ENCODE measurements at regions not wholly inside any gene's neighbourhood (a gene's known extent, or its start where the extent isn't known, plus 50 kb on each side); places are given as distances from the start of the nearest gene placed in this dataset.
"Not testable (repeated sequence)": the region's sequence is repeated elsewhere in the genome, so short reads cannot be mapped to it uniquely, and the experiment has no call there.

DNA sequence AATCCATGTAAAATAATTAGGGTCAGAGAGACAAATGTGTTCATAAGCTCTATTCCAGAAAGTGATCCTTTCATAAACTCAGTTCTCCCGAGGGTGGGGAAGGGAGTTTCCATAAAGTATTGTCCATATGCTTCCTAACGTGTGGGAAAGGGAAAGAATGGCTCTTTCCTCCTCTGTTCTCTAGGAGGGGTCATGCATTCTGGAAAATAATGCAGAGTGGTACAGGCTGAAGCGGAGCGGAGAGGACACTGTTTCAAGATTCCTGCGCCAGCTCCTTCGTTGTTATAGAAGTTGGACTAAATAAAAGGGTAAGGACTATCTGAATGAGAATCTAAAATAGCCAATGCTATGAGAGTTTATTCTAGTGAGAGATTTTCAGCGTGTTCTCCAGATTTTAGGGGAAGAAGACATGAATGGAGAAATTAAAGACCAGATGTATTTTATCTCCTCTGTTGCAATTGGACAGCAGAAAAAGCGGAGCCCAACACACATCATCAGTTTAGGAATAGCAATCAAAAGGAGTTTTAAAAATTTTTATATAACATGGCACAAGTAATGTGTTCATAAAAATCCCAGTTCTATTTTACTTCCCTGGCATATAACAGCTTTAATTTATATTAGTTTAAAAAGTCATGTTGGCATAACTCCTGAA is 166.9 kb upstream of the MPDZ start:
- no peak for DNase-seq (ENCODE audit: low read depth, low spot score)

- no peak for DNase-seq (ENCODE audit: low read depth, low spot score)
Measured at GRCh38 chr9:13445103-13445500, 165.6 kb upstream of the MPDZ start.

DNA sequence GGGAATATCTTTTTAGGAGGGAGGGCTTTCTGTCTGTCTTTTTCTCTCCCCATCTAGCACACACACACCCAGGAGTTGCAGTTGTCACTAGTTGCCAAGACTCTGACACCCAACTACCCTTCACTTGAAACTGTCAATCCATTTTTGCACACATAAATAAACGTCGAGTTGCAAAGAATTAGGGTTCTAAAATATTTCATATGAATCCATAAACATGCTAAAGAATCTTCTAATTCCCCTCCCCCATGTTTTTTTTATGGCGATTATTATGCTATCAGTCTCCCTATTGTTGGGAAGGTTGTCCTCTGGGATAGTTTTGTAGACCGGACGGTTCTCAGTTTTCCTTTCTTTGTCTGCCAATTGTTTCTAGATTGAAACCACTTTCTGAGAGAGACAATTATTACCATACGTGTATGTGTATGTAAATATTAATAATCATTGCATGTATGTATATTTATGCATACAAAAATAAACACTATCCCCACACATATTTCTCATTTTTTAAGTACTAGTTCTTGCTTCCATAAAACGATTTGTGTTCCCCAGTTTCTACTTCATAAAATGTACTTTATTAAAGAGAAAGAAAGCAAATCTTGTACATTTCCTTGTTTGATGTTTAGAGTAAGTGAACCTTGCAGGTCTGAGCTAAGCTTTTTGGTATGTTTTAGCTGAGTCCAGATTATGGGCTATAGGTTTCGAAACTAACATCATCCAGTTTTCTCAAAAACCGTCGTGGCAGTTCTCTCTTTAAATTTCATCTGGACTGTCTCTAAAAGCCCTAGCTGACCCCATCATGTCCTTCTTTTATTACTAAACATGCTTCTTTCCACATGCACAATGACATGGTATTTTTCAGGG is 165.0 kb upstream of the MPDZ start:
- DNase-seq (ENCODE audit: low read depth, low spot score): no peak

DNA sequence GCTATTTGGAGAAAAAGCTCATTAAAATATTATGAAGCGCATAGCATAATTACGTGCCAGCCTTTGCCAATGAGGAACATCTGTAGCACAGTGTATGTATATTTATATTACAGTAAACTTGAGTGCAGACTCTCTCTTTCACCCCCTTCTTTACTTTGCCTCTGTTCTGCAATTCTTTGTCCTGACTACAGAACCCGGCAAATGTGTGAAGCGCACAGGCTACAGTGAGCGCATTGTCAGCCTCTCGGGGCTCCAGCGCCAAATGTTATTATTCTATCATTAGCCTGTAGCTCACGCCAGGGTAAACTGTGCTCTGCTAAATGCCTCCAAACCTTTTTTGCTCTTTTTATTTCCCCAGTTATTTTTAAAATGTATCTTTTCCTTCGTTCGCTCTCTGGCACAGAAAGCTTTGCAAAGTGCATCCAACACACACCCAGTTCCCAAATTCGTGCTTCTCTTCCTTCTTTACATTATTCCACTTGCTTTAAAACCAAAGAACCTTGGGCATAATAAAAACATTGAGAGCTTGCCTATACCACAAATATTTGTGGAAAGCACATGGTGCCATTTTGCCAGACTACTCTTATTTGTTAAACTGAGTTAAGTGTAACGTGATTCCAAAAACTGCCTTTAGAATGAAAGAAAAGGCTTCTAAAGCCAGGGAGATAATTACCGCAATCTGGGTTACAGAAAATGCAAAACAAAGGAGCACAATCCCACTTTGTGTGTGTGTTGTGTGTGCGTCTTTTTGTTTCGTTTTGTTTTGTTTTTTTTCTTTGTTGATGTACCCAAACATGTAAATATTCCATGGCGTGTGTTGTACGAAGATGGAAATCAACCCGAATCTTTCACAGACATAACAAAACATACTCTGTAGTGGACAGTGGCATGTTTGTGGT is 164.1 kb upstream of the MPDZ start:
- peak; percentile 36 for DNase-seq (ENCODE audit: low read depth, low spot score)

- no peak for DNase-seq (ENCODE audit: low read depth, low spot score)
Measured at GRCh38 chr9:13439685-13440476, 160.4 kb upstream of the MPDZ start.

GRCh38 chr9:13437866-13438265 is 158.4 kb upstream of the MPDZ start:
- DNase-seq (ENCODE audit: low read depth, low spot score): no peak

DNA sequence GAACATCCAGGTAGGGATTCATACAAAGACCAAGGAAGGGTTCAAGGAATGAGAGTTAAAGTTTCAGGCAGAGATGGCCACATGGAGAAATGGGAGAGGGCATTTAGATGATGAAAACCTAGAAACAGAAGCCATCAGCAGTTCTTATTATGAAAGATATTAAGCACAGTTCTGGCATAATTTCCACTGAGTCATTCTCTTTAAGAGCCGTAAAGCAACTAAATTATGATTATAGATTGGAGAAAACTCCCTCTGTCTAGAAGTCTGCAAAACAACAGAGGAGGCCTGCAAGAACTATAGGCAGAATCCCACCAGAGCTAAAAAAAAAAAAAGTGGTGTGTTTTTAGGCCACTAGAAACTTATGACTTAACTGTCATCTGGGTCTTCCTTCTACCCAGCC is 157.1 kb upstream of the MPDZ start:
- DNase-seq (ENCODE audit: low read depth, low spot score): no peak

DNA sequence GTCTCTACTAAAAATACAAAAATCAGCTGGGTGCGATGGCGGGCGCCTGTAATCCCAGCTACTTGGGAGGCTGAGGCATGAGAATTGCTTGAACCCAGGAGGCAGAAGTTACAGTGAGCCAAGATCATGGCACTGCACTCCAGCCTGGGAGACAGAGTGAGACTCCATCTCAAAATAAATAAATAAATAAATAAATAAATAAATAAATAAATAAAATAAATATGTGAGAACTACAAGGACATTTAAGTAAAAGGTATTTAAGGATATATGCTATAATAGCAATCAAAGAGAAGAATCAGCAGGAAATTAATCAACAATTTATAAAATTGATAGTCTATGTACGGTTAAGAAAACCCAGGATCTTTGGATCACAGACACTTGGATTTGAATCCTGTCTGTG is 154.0 kb upstream of the MPDZ start:
- not testable (repeated sequence) for DNase-seq (ENCODE audit: low read depth, low spot score)

- DNase-seq (ENCODE audit: low read depth, low spot score): no peak
Measured at GRCh38 chr9:13432904-13433303, 153.4 kb upstream of the MPDZ start.

DNA sequence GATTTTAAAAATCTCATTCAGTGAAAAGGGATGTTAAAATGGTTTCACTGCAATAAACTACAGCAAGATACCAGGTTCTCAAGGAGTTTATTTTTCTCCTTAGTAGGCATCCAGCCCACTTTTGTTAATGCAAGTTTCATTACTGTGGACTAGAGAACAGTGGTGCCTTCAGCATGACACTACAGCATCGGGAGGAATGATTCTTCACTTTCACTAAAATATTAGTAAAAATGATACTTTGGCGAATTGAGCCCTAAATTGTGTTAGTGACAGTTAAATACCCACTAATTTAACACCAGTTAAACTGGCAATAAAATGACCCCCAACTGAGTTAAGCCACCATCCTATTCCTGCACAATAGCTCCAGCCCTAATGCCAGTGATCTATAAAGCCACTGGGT is 152.2 kb upstream of the MPDZ start:
- no peak for DNase-seq (ENCODE audit: low read depth, low spot score)

- DNase-seq (ENCODE audit: low read depth, low spot score): no peak
Measured at GRCh38 chr9:13431222-13431536, 151.7 kb upstream of the MPDZ start.

GRCh38 chr9:13430368-13431221 is 151.1 kb upstream of the MPDZ start:
- no peak for DNase-seq (ENCODE audit: low read depth, low spot score)

- DNase-seq (ENCODE audit: low read depth, low spot score): no peak
Measured at GRCh38 chr9:13429301-13430190, 150.1 kb upstream of the MPDZ start.

DNA sequence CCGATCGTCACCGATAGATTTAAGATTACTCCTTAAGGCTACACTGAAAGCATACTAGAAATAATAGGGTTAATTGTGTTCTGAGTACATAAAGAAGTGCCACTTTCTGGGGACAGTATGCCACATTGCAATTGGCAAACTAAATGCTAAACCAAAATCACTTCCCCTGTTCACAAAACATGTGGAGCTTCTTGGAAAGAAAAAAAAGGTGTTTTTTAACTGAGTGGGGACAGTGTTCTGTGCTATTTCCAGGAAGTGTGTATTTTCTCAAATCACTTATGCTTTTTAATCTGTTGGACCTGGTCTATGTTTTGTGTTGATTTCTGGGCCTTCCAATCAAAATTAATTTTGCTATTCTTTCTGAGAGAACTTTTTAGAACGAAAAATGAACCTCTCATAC is 149.3 kb upstream of the MPDZ start:
- no peak for DNase-seq (ENCODE audit: low read depth, low spot score)

- DNase-seq (ENCODE audit: low read depth, low spot score): peak; percentile 75
Measured at GRCh38 chr9:13427587-13427986, 148.1 kb upstream of the MPDZ start.

DNA sequence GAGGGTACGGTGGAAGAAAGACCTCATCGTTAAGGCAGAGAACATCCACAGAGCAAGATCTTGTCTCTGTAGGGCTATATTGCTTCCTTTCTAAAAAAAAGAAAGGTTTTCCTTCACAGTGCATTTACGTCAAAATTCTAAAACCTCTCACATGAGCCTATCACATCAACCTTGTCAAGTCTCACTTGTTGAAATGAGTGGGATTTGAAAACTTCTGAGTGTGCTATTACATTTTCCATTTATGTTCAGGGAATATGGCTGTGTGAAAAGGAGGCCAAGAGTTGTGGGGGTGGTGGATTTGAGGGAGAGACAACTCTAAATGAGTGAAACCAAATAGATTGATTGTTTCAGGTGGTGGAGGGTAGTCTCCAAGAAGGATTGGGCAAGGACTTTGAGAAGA is 147.1 kb upstream of the MPDZ start:
- DNase-seq (ENCODE audit: low read depth, low spot score): no peak

DNA sequence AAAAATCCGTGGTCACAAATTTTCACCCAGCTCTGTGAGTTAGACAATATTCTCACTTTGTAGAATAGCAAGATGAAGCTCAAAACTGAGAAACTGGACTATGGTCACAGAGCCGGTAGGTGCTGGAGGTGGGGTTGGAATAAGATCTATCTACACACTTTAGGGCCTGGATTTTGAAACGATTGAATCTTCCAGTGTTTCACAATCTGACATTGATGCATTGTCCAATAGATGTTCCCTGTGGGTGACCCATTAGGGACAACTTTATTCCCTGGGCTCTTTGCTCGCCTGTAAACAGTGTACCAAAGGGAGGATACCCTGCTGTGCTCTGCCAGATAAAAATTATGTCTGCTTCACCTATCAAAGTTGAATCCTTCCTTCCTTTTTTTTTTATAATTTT is 145.4 kb upstream of the MPDZ start:
- DNase-seq (ENCODE audit: low read depth, low spot score): no peak

GRCh38 chr9:13424204-13424603 is 144.7 kb upstream of the MPDZ start:
- no peak for DNase-seq (ENCODE audit: low read depth, low spot score)

DNA sequence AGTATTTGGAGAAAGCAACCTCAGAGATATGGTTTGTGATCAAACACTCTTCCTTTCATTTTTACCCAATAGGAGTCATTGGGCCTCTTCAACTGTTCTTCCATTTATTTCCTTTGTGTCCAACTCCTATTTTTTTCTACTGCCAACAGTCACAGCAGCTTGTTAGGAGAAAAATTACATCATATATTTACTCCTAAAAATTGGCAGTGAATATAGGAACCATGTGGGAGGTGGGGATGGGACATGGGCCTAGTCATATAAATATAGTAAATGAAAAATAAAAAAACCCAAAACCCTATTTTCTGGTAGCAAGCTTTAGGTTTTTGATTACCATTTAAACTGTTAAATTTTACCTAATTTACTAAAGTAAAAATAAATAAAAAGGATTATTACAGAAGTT is 134.9 kb upstream of the MPDZ start:
- no peak for DNase-seq (ENCODE audit: low read depth, low spot score)

DNA sequence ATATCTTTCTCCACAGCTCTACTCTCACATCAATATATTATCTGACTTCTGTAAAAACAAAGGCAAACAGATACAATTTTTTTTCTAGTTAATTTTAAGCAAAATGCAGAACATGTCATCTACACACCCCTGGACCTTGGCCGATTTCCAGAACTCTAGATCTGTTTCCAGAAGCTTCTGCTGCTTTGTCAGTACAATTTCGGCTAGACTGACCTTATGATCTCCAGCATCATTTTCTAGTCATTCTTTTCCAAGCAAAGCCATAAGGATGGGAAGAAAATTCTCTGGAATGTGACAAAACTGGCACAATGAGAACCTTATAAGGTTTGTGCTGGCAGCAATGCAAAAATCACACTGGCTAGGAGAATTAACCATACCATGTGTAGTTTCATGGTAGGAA is 132.8 kb upstream of the MPDZ start:
- DNase-seq (ENCODE audit: low read depth, low spot score): peak; percentile 38
